CD4-positive, alpha-beta T cell (primary cell): ENCODE measurements at regions not wholly inside any gene's neighbourhood (a gene's known extent, or its start where the extent isn't known, plus 50 kb on each side); places are given as distances from the start of the nearest gene placed in this dataset.

Experiments used
- ATAC-seq: fragments of 200-7000 bp; cut with Tn5 transposase; one replicate; pipeline ENCODE4 v1.10.0; 2022; ENCODE audit warnings: mild to moderate bottlenecking; ENCODE audit not compliant: poor library complexity
- CTCF ChIA-PET: fragments of 350-600 bp; sonication (Branson Sonifier 250); formaldehyde crosslinking; loops from one replicate; lab custom pipeline; 2021; ENCODE audit warnings: antibody characterized with exemption, inconsistent platforms; lab: Charles Lee
- POLR2A ChIA-PET: fragments of 350-600 bp; sonication (Branson Sonifier 250); formaldehyde crosslinking; loops from one replicate; lab custom pipeline; 2021; ENCODE audit warnings: antibody characterized with exemption, inconsistent platforms; lab: Charles Lee
- DNase-seq, 14 experiments: peaks; one replicate each; pipeline ENCODE4 v3.0.0-alpha.2; 2013 to 2020; ENCODE audit warnings: mixed read lengths in 2 of 14
- H3K27ac ChIP-seq, 2 donors: one replicate each; pipeline versions ENCODE4 v1.5.1 to v1.7.0; 2013; ENCODE audit warnings: low read length in 2 of 2, low read depth in 1 of 2, mild to moderate bottlenecking in 1 of 2
- H3K27me3 ChIP-seq, 2 experiments: 1 replicate in 1 of 2; 2 replicates in 1 of 2; pipeline versions ENCODE4 v1.6.1 to v1.7.0; 2013; ENCODE audit warnings: low read length in 2 of 2, control low read depth in 1 of 2, mild to moderate bottlenecking in 1 of 2, moderate library complexity in 1 of 2; ENCODE audit not compliant: insufficient read depth in 2 of 2, control insufficient read depth in 1 of 2
- H3K36me3 ChIP-seq: one replicate; pipeline ENCODE4 v1.6.1; 2013; ENCODE audit warnings: low read length, control low read depth; ENCODE audit not compliant: insufficient read depth
- H3K4me1 ChIP-seq: one replicate; pipeline ENCODE4 v1.6.1; 2013; ENCODE audit warnings: low read length, control low read depth; ENCODE audit not compliant: insufficient read depth
- H3K4me3 ChIP-seq: one replicate; pipeline ENCODE4 v1.5.1; 2013; ENCODE audit warnings: mild to moderate bottlenecking, low read length, moderate library complexity
- H3K9me3 ChIP-seq, 2 experiments: 1 replicate in 1 of 2; 2 replicates in 1 of 2; pipeline versions ENCODE4 v1.6.1 to v1.7.0; 2013; ENCODE audit warnings: low read length in 2 of 2, mild to moderate bottlenecking in 2 of 2, control low read depth in 1 of 2, moderate library complexity in 1 of 2; ENCODE audit not compliant: control insufficient read depth in 1 of 2, insufficient read depth in 1 of 2
- H3K27ac Mint-ChIP-seq: one replicate; pipeline ENCODE4 v1.8.0; 2020; ENCODE audit warnings: mixed read lengths
- H3K27me3 Mint-ChIP-seq: one replicate; pipeline ENCODE4 v1.8.0; 2021; ENCODE audit warnings: mixed read lengths
- H3K36me3 Mint-ChIP-seq: one replicate; pipeline ENCODE4 v1.8.0; 2021; ENCODE audit warnings: low read depth, mixed read lengths
- H3K4me1 Mint-ChIP-seq: one replicate; pipeline ENCODE4 v1.8.0; 2021; ENCODE audit warnings: low read depth, mixed read lengths
- H3K4me3 Mint-ChIP-seq: one replicate; pipeline ENCODE4 v1.8.0; 2020; ENCODE audit warnings: mild to moderate bottlenecking, mixed read lengths
- H3K9me3 Mint-ChIP-seq: one replicate; pipeline ENCODE4 v1.8.0; 2020; ENCODE audit warnings: mixed read lengths
- CTCF ChIP-seq: fragments of 200-600 bp; IDR thresholded peaks from one replicate; pipeline ENCODE4 v1.8.0; 2022; ENCODE audit warnings: antibody characterized with exemption, mild to moderate bottlenecking
- intact Hi-C, 2 experiments: fragments of 100-400 bp; cut with DNase I in 1 of 2; cut with micrococcal nuclease in 1 of 2; formaldehyde crosslinking; loops; one replicate each; pipeline versions ENCODE4 v1.15.1 to v1.9.0; 2023 to 2025; cut with DNase I, micrococcal nuclease

DNA sequence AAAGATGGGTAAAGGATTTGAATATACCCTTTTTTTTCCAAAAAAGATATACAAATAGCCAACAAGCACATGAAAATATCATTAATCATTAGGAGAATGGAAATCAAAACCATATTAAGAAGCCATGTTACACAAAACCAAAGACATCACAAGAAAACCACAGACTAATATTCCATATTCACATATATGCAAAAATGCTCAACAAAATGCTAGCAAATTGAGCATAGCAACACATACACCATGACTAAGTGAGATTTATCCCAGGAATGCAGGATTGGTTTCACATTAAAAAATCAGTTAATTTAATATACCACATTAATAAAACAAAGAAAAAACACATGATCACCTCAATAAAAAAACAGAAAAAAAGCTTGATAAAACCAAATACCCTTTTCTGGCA lies 84.7 kb upstream of the LMNTD1 start:
- H3K4me1 Mint-ChIP-seq: peaks cover 15% of the 10 kb centered on the region
- Histone ChIP-seq H3K4me1 (no peaks in the 10 kb centered on the region), H3K36me3 (no peaks in the 10 kb centered on the region), H3K9me3 (no peaks in the 10 kb centered on the region), H3K27ac (no peak overlapping the region), H3K27me3 (no peaks in the 10 kb centered on the region), H3K4me3 (no peak overlapping the region)
- H3K36me3 Mint-ChIP-seq: no peaks in the 10 kb centered on the region
- DNase-seq (no peak), ATAC-seq (no peak)
- no peaks in the 10 kb centered on the region for H3K27me3 Mint-ChIP-seq
- H3K9me3 Mint-ChIP-seq: peaks cover 10% of the 10 kb centered on the region
- ChIA-PET POLR2A (no interaction called here), CTCF (no interaction called here)
- H3K27ac Mint-ChIP-seq: no peak overlapping the region
- intact Hi-C loops: no loop called here
- TF ChIP-seq CTCF: no peak
- no peak overlapping the region for H3K4me3 Mint-ChIP-seq

DNA sequence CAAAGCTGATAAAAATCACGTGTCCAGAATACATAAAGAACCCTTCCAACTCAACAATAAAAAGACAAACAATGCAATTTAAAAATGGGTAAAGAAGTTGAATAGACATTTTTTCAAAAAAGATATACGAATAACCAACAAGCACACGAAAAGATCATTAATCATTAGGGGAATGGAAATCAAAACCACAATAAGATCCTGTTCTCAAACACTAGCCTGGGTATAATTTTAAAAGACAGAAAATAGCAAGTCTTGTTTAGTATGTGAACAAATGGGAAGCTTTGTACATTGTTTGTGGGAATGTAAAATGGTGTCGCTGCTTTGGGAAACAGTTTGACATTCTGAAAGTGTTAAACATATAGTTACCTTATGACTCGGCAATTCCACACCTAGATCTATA lies 86.3 kb upstream of the LMNTD1 start:
- no peak for TF ChIP-seq CTCF
- H3K9me3 ChIP-seq: no peaks in the 10 kb centered on the region
- no peak overlapping the region for H3K4me3 Mint-ChIP-seq

GRCh38 chr12:25644979-25645378 lies 91.9 kb upstream of the LMNTD1 start:
- Histone ChIP-seq H3K9me3 (no peaks in the 10 kb centered on the region), H3K4me3 (no peak overlapping the region), H3K27me3 (no peaks in the 10 kb centered on the region), H3K27ac (no peak overlapping the region), H3K36me3 (no peaks in the 10 kb centered on the region), H3K4me1 (no peaks in the 10 kb centered on the region)
- Mint-ChIP-seq H3K36me3 (no peaks in the 10 kb centered on the region), H3K4me1 (no peaks in the 10 kb centered on the region), H3K9me3 (no peaks in the 10 kb centered on the region), H3K4me3 (no peak overlapping the region), H3K27me3 (no peaks in the 10 kb centered on the region), H3K27ac (no peak overlapping the region)
- no peak for TF ChIP-seq CTCF
- no peak for DNase-seq
- POLR2A ChIA-PET: no interaction called here
- intact Hi-C loops: no loop called here
- no peak for ATAC-seq
- CTCF ChIA-PET: no interaction called here

More for the DNA sequence above, 86.3 kb upstream of the LMNTD1 start:
- H3K4me1 ChIP-seq: no peaks in the 10 kb centered on the region
- no peak for ATAC-seq
- no peaks in the 10 kb centered on the region for H3K36me3 Mint-ChIP-seq
- no peak overlapping the region for H3K27ac Mint-ChIP-seq
- no peaks in the 10 kb centered on the region for H3K36me3 ChIP-seq
- intact Hi-C loops: no loop called here
- no peak overlapping the region for H3K27ac ChIP-seq
- CTCF ChIA-PET: no interaction called here
- no peak overlapping the region for H3K4me3 ChIP-seq
- DNase-seq: no peak
- no peaks in the 10 kb centered on the region for H3K4me1 Mint-ChIP-seq
- H3K27me3 ChIP-seq: no peaks in the 10 kb centered on the region
- no peaks in the 10 kb centered on the region for H3K27me3 Mint-ChIP-seq
- H3K9me3 Mint-ChIP-seq: peaks cover 3% of the 10 kb centered on the region
- POLR2A ChIA-PET: no interaction called here
